ENCODE measurements at regions not wholly inside any gene's neighbourhood (a gene's known extent, or its start where the extent isn't known, plus 50 kb on each side); places are given as distances from the start of the nearest gene placed in this dataset.
A peak's percentile ranks its signal among the peaks of the same experiment; 100 is the strongest.

DNA sequence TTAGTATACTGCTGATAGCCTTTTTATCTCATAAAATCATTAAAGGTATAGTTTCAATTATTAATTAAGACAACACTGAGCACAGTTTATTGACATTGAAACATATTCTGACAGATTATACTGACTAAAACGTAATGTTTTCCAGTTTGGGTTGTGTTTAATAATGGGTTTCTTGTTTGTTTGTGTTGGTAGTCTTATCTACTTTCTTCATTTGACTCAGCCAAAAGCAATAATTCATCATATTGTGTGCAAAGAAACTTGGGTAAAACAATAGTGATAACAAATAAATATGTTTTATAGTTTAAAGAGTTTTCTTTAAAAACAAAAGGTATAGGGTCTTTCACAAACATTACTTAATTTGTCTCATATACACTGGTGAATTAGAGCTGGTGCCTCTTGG, 629.2 kb upstream of the AGTR1 start:
- intact Hi-C loops (cut with DNase I) = no loop called here
- H3K4me3 ChIP-seq (ENCODE audit: low read length in 3 of 3) = no peak overlapping the region
- no peaks in the 10 kb centered on the region for H3K36me3 ChIP-seq (ENCODE audit: control insufficient read depth in 2 of 3, insufficient read depth in 3 of 3, low read length in 3 of 3)
- FAIRE-seq (no peak), DNase-seq (no peak)
- TF ChIP-seq, protein P1, sequence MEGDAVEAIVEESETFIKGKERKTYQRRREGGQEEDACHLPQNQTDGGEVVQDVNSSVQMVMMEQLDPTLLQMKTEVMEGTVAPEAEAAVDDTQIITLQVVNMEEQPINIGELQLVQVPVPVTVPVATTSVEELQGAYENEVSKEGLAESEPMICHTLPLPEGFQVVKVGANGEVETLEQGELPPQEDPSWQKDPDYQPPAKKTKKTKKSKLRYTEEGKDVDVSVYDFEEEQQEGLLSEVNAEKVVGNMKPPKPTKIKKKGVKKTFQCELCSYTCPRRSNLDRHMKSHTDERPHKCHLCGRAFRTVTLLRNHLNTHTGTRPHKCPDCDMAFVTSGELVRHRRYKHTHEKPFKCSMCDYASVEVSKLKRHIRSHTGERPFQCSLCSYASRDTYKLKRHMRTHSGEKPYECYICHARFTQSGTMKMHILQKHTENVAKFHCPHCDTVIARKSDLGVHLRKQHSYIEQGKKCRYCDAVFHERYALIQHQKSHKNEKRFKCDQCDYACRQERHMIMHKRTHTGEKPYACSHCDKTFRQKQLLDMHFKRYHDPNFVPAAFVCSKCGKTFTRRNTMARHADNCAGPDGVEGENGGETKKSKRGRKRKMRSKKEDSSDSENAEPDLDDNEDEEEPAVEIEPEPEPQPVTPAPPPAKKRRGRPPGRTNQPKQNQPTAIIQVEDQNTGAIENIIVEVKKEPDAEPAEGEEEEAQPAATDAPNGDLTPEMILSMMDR (IDR thresholded peaks at IDR 0.05; ENCODE audit: borderline replicate concordance, extremely low read depth, insufficient read depth) = no peak
- no peaks in the 10 kb centered on the region for H3K27me3 ChIP-seq (ENCODE audit: control insufficient read depth, insufficient read depth, low read length)
- H3K4me1 ChIP-seq (ENCODE audit: control insufficient read depth in 2 of 3, insufficient read depth in 2 of 3, low read depth in 1 of 3, low read length in 3 of 3) = no peaks in the 10 kb centered on the region
- H3K27ac ChIP-seq (ENCODE audit: low read depth in 2 of 2, low read length in 2 of 2) = no peak overlapping the region
- no peak overlapping the region for H3K9ac ChIP-seq (ENCODE audit: low read length in 3 of 3)
- H3K9me3 ChIP-seq (ENCODE audit: control insufficient read depth in 2 of 3, insufficient read depth in 1 of 3, low read length in 3 of 3) = no peaks in the 10 kb centered on the region

DNA sequence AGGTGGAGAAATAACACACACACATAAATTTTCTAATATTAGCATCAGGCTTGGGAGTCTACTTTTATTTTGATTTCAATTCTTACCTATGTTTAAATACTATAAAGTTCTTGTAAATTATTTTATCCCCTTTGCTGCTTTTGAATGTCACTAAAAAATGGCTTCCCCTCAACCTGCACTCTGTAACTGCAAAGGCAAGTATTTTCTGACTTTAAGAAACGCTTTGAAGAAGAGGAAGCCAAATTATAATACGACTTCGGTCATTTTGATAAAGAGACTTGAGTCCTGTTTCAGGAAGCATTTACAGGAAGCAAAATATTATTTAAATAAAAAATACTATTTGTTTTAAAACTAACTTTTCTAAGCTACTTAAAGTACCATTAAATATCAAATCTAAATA, 627.7 kb upstream of the AGTR1 start:
- no peak overlapping the region for H3K27ac ChIP-seq (ENCODE audit: low read depth in 2 of 2, low read length in 2 of 2)
- no peak for DNase-seq
- intact Hi-C loops (cut with DNase I) = no loop called here
- peak; percentile 27 for FAIRE-seq
- H3K4me3 ChIP-seq (ENCODE audit: low read length in 3 of 3) = no peak overlapping the region
- no peaks in the 10 kb centered on the region for H3K4me1 ChIP-seq (ENCODE audit: control insufficient read depth in 2 of 3, insufficient read depth in 2 of 3, low read depth in 1 of 3, low read length in 3 of 3)
- H3K27me3 ChIP-seq (ENCODE audit: control insufficient read depth, insufficient read depth, low read length) = no peaks in the 10 kb centered on the region
- TF ChIP-seq, protein P1 (IDR thresholded peaks at IDR 0.05; ENCODE audit: borderline replicate concordance, extremely low read depth, insufficient read depth) = no peak
- no peaks in the 10 kb centered on the region for H3K36me3 ChIP-seq (ENCODE audit: control insufficient read depth in 2 of 3, insufficient read depth in 3 of 3, low read length in 3 of 3)
- no peak overlapping the region for H3K9ac ChIP-seq (ENCODE audit: low read length in 3 of 3)
- no peaks in the 10 kb centered on the region for H3K9me3 ChIP-seq (ENCODE audit: control insufficient read depth in 2 of 3, insufficient read depth in 1 of 3, low read length in 3 of 3)

DNA sequence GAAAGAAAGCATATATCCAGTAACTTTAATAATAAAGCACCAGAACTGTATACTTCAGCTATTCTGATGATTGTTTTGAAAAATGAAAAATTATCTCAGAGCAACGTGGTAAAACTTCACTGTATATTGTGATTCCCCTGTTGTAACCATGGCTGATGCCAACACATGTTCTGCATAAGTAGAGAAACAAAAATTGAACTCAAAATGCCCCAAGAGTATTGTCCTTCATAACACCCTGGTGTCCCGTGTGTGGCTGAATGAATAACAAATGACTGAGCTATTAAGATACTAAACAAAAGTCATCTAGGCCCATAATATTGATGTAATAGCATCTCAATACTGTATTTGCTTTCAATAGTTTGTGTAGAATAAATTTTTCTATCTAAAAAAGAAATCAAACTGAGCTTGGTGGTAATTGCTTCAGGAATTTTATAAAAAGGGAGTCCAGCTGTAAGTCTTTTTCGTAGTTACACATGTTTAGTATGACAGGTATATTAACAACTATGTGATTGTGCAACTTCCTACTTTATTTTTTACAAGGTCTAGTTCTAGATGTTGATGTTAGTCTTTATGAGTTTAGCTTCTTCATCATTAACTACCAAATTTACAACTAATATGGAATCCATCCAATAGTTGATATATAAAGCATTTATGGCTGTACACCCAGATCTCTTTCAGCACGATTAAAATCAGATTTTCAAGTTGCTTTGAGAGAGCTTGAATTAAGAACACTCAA, 623.8 kb upstream of the AGTR1 start:
- DNase-seq (no peak), FAIRE-seq (no peak)
- no peak overlapping the region for H3K4me3 ChIP-seq (ENCODE audit: low read length in 3 of 3)
- TF ChIP-seq, protein P1 (IDR thresholded peaks at IDR 0.05; ENCODE audit: borderline replicate concordance, extremely low read depth, insufficient read depth) = no peak
- H3K9me3 ChIP-seq (ENCODE audit: control insufficient read depth in 2 of 3, insufficient read depth in 1 of 3, low read length in 3 of 3) = no peaks in the 10 kb centered on the region
- no peaks in the 10 kb centered on the region for H3K36me3 ChIP-seq (ENCODE audit: control insufficient read depth in 2 of 3, insufficient read depth in 3 of 3, low read length in 3 of 3)
- no peaks in the 10 kb centered on the region for H3K4me1 ChIP-seq (ENCODE audit: control insufficient read depth in 2 of 3, insufficient read depth in 2 of 3, low read depth in 1 of 3, low read length in 3 of 3)
- H3K27ac ChIP-seq (ENCODE audit: low read depth in 2 of 2, low read length in 2 of 2) = no peak overlapping the region
- intact Hi-C loops (cut with DNase I) = no loop called here
- H3K9ac ChIP-seq (ENCODE audit: low read length in 3 of 3) = no peak overlapping the region
- no peaks in the 10 kb centered on the region for H3K27me3 ChIP-seq (ENCODE audit: control insufficient read depth, insufficient read depth, low read length)

DNA sequence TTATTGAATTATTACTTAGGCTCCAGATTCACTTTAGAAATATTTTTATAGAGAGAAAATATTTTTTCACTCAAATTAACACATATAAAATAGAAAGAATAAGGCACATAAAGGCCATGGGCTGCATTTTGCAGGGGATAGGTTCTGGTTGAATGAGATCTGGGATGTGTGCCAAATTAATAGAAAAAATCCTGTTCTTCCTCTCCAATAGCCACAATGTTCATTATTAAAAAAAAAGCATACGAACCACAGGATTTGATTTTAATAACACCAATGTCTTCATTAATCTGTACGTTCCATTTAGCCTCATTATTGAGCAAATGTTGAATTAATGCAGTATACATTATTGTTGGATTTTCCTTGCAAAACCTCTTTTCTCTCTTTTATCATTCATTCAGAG, 622.8 kb upstream of the AGTR1 start:
- FAIRE-seq = no peak
- no peaks in the 10 kb centered on the region for H3K9me3 ChIP-seq (ENCODE audit: control insufficient read depth in 2 of 3, insufficient read depth in 1 of 3, low read length in 3 of 3)
- TF ChIP-seq, protein P1 (IDR thresholded peaks at IDR 0.05; ENCODE audit: borderline replicate concordance, extremely low read depth, insufficient read depth) = no peak
- no peak overlapping the region for H3K9ac ChIP-seq (ENCODE audit: low read length in 3 of 3)
- H3K4me1 ChIP-seq (ENCODE audit: control insufficient read depth in 2 of 3, insufficient read depth in 2 of 3, low read depth in 1 of 3, low read length in 3 of 3) = no peaks in the 10 kb centered on the region
- H3K27me3 ChIP-seq (ENCODE audit: control insufficient read depth, insufficient read depth, low read length) = no peaks in the 10 kb centered on the region
- no peak overlapping the region for H3K4me3 ChIP-seq (ENCODE audit: low read length in 3 of 3)
- no peaks in the 10 kb centered on the region for H3K36me3 ChIP-seq (ENCODE audit: control insufficient read depth in 2 of 3, insufficient read depth in 3 of 3, low read length in 3 of 3)
- H3K27ac ChIP-seq (ENCODE audit: low read depth in 2 of 2, low read length in 2 of 2) = no peak overlapping the region
- intact Hi-C loops (cut with DNase I) = no loop called here
- peak in 2 of 5 donors; percentile 37 to 51 for DNase-seq
